T-cell (primary cell): ENCODE measurements at regions not wholly inside any gene's neighbourhood (a gene's known extent, or its start where the extent isn't known, plus 50 kb on each side); places are given as distances from the start of the nearest gene placed in this dataset.

Experiments used
- ATAC-seq, 4 experiments: fragments of 200-7000 bp in 3 of 4; fragments of 150-1000 bp in 1 of 4; cut with Tn5 transposase; replicated peaks in 1 of 4; 1 replicate in 3 of 4; 2 replicates in 1 of 4; pipeline ENCODE4 v1.10.0; 2021; ENCODE audit warnings: moderate library complexity in 3 of 4, mild to moderate bottlenecking in 2 of 4, moderate number of reproducible peaks in 1 of 4
- CTCF ChIA-PET, 2 donors: fragments of 300-600 bp; sonication (Branson Sonifier 250); formaldehyde crosslinking; loops; one replicate each; lab custom pipeline; 2022; ENCODE audit warnings: antibody characterized with exemption in 2 of 2; lab: Charles Lee
- POLR2A ChIA-PET, 2 donors: fragments of 300-600 bp; sonication (Branson Sonifier 250); formaldehyde crosslinking; loops; one replicate each; lab custom pipeline; 2022; ENCODE audit warnings: antibody characterized with exemption in 2 of 2; lab: Charles Lee
- DNase-seq, 35 experiments: peaks; one replicate each; pipeline versions ENCODE4 v3.0.0 to v3.0.0-alpha.2; 2013 to 2023
- H3K27ac ChIP-seq: one replicate; pipeline ENCODE4 v1.5.1; 2013; ENCODE audit warnings: low read length
- H3K27me3 ChIP-seq, 2 experiments: replicated peaks in 1 of 2; 1 replicate in 1 of 2; 2 replicates in 1 of 2; pipeline versions ENCODE4 v1.6.1 to v1.7.0; 2013; ENCODE audit warnings: low read length in 1 of 2, mixed read lengths in 1 of 2; ENCODE audit not compliant: control insufficient read depth in 2 of 2, insufficient read depth in 2 of 2; ENCODE audit errors: extremely low read depth in 1 of 2
- H3K36me3 ChIP-seq, 2 donors: 1 replicate in 1 of 2; 2 replicates in 1 of 2; pipeline versions ENCODE4 v1.6.1 to v1.7.0; 2013; ENCODE audit warnings: low read length in 1 of 2; ENCODE audit not compliant: control insufficient read depth in 2 of 2, insufficient read depth in 1 of 2; ENCODE audit errors: extremely low read depth in 1 of 2
- H3K4me1 ChIP-seq, 2 experiments: 1 replicate in 1 of 2; 2 replicates in 1 of 2; pipeline versions ENCODE4 v1.6.1 to v1.7.0; 2013; ENCODE audit warnings: low read length in 2 of 2, mixed read lengths in 1 of 2; ENCODE audit not compliant: insufficient read depth in 2 of 2, control insufficient read depth in 1 of 2; ENCODE audit errors: extremely low read depth in 1 of 2
- H3K4me3 ChIP-seq, 2 donors: 1 replicate in 1 of 2; 2 replicates in 1 of 2; pipeline versions ENCODE4 v1.5.1 to v1.7.0; 2013; ENCODE audit warnings: mild to moderate bottlenecking in 2 of 2, low read length in 1 of 2, moderate library complexity in 1 of 2; ENCODE audit not compliant: control insufficient read depth in 1 of 2; ENCODE audit errors: extremely low read depth in 1 of 2
- H3K9me3 ChIP-seq: 2 replicates; pipeline ENCODE4 v1.7.0; 2013
- H3K27ac Mint-ChIP-seq, 2 donors: one replicate each; pipeline ENCODE4 v1.8.0; 2020 to 2021; ENCODE audit warnings: mild to moderate bottlenecking in 2 of 2, mixed read lengths in 2 of 2
- H3K27me3 Mint-ChIP-seq, 2 donors: one replicate each; pipeline ENCODE4 v1.8.0; 2021 to 2022; ENCODE audit warnings: mixed read lengths in 2 of 2
- H3K36me3 Mint-ChIP-seq: one replicate; pipeline ENCODE4 v1.8.0; 2021; ENCODE audit warnings: mixed read lengths
- H3K4me1 Mint-ChIP-seq, 3 donors: one replicate each; pipeline ENCODE4 v1.8.0; 2020 to 2022; ENCODE audit warnings: mixed read lengths in 3 of 3, mild to moderate bottlenecking in 1 of 3
- H3K4me3 Mint-ChIP-seq, 3 donors: one replicate each; pipeline ENCODE4 v1.8.0; 2020 to 2022; ENCODE audit warnings: mild to moderate bottlenecking in 3 of 3, mixed read lengths in 3 of 3, moderate library complexity in 3 of 3
- H3K9me3 Mint-ChIP-seq, 3 donors: one replicate each; pipeline ENCODE4 v1.8.0; 2020 to 2022; ENCODE audit warnings: mixed read lengths in 3 of 3
- WGBS: methylation state at CpG from one replicate; pipeline ENCODE4 v1.1.5; 2013; ENCODE audit warnings: missing lambda C conversion rate; ENCODE audit not compliant: insufficient coverage; 5-methylcytosine and 5-hydroxymethylcytosine counted together

- no CpG with 5 or more reads among the region's 1 CpG for WGBS
- CTCF ChIA-PET = no interaction called here
- Mint-ChIP-seq H3K9me3 (no peaks in the 10 kb centered on the region), H3K36me3 (no peaks in the 10 kb centered on the region), H3K4me3 (no peak overlapping the region), H3K4me1 (no peaks in the 10 kb centered on the region), H3K27me3 (no peaks in the 10 kb centered on the region), H3K27ac (no peak overlapping the region)
- DNase-seq = no peak
- no peaks in the 10 kb centered on the region for H3K36me3 ChIP-seq
- no peaks in the 10 kb centered on the region for H3K9me3 ChIP-seq
- ATAC-seq = no peak
- no peak overlapping the region for H3K4me3 ChIP-seq
- POLR2A ChIA-PET = no interaction called here
- no peak overlapping the region for H3K27ac ChIP-seq
- no peaks in the 10 kb centered on the region for H3K4me1 ChIP-seq
- no peaks in the 10 kb centered on the region for H3K27me3 ChIP-seq
Measured at GRCh38 chr2:15830937-15831549, 109.3 kb upstream of the MYCN start.

DNA sequence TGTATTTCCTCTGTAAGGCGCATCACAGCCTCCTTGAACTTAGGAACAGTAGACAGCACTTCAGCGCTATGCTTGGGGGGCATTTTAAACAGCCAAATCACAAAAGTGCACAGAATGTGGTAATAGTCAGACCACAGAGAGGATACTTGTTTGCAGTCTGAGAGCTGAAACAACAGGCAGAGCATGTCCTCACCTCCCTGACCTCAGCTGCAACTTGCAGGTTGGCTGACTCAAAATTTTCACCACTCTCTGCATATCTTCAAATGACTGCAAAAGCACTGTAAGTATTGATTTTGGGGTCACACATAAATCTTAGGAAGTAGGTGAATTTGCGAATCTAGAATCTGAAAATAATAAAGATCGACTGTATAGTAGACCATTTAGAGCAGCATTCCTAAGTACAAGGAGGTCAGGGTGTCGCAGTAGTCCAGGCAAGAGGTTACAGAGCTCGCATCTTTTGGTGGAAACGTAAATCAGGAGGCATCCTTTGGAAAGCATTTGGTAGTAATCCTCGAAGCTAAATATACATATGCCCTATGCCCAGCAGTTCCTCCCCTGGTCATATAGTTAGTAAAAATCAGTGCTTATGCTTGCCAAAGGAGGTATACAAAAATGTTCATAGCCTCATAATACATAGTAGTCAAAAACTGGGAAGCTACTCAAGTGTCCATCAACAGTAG, 108.2 kb upstream of the MYCN start:
- Histone ChIP-seq H3K27ac (no peak overlapping the region), H3K9me3 (no peaks in the 10 kb centered on the region), H3K27me3 (no peaks in the 10 kb centered on the region), H3K36me3 (no peaks in the 10 kb centered on the region), H3K4me3 (no peak overlapping the region), H3K4me1 (no peaks in the 10 kb centered on the region)
- H3K27me3 Mint-ChIP-seq = no peaks in the 10 kb centered on the region
- no peaks in the 10 kb centered on the region for H3K9me3 Mint-ChIP-seq
- ATAC-seq (no peak), DNase-seq (no peak)
- WGBS = 91% methylated on average over 5 of the region's 8 CpGs
- no peaks in the 10 kb centered on the region for H3K36me3 Mint-ChIP-seq
- H3K4me3 Mint-ChIP-seq = no peak overlapping the region
- ChIA-PET POLR2A (no interaction called here), CTCF (no interaction called here)
- H3K4me1 Mint-ChIP-seq = no peaks in the 10 kb centered on the region
- no peak overlapping the region for H3K27ac Mint-ChIP-seq

- Mint-ChIP-seq H3K36me3 (no peaks in the 10 kb centered on the region), H3K27me3 (no peaks in the 10 kb centered on the region), H3K4me1 (no peaks in the 10 kb centered on the region), H3K9me3 (no peaks in the 10 kb centered on the region), H3K27ac (no peak overlapping the region), H3K4me3 (no peak overlapping the region)
- ChIA-PET POLR2A (no interaction called here), CTCF (no interaction called here)
- DNase-seq (no peak), ATAC-seq (no peak)
- Histone ChIP-seq H3K9me3 (no peaks in the 10 kb centered on the region), H3K4me3 (no peak overlapping the region), H3K36me3 (no peaks in the 10 kb centered on the region), H3K27me3 (no peaks in the 10 kb centered on the region), H3K4me1 (no peaks in the 10 kb centered on the region), H3K27ac (no peak overlapping the region)
- WGBS = 40% methylated on average over 1 of the region's 9 CpGs
Measured at GRCh38 chr2:15832849-15833680, 107.3 kb upstream of the MYCN start.

DNA sequence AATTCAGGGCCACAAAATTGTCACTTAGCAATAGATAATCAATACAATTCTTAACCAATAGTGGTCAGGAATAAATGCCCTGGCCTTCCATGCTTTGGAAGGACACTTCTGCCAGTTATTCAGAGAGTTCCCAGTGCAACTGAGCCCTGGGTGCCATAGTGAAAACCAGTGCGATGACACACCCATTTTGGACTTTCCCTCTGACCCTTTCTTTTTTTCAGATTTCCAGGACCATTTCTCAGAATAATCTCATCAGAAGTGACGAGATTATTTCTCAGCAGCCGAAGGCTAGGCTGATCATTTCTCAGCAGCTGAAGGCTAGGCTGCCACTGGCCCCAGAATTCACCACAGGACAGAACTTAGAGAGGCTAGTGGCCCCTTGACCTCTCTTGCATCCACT, 106.6 kb upstream of the MYCN start:
- Mint-ChIP-seq H3K36me3 (no peaks in the 10 kb centered on the region), H3K9me3 (no peaks in the 10 kb centered on the region), H3K4me3 (no peak overlapping the region), H3K27me3 (no peaks in the 10 kb centered on the region), H3K27ac (no peak overlapping the region), H3K4me1 (no peaks in the 10 kb centered on the region)
- Histone ChIP-seq H3K9me3 (no peaks in the 10 kb centered on the region), H3K36me3 (no peaks in the 10 kb centered on the region), H3K4me1 (no peaks in the 10 kb centered on the region), H3K27me3 (no peaks in the 10 kb centered on the region), H3K4me3 (no peak overlapping the region), H3K27ac (no peak overlapping the region)
- ATAC-seq (no peak), DNase-seq (no peak)
- POLR2A ChIA-PET = no interaction called here
- WGBS = 83% methylated on average over 1 of the region's 3 CpGs
- CTCF ChIA-PET = no interaction called here

DNA sequence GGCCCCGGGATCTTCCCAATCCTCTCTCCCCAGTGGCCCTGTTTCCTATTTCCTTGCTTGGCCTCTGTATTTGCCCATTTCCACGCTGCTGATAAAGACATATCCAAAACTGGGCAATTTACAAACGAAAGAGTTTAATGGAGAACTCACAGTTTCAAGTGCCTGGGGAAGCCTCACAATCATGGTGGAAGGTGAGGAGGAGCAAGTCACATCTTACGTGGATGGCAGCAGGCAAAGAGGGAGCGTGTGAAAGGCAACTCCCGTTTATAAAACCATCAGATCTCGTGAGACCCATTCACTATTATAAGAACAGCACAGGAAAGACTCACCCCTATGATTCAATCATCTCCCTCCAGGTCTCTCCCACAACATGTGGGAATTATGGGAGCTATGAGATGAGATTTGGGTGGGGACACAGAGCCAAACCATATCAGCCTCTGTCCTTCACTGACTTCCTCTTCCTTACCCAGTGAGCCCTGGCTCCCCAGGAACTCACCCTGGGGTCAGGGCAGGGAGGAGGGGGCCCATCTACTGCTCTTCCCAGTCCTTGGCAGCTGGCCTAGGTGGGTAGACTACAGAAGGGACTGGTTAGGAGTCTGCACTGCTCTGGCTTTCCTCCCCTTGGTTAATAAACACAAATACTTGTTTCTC, 105.8 kb upstream of the MYCN start:
- Mint-ChIP-seq H3K27ac (no peak overlapping the region), H3K4me1 (no peaks in the 10 kb centered on the region), H3K36me3 (no peaks in the 10 kb centered on the region), H3K9me3 (no peaks in the 10 kb centered on the region), H3K27me3 (no peaks in the 10 kb centered on the region), H3K4me3 (no peak overlapping the region)
- Histone ChIP-seq H3K4me3 (no peak overlapping the region), H3K27me3 (no peaks in the 10 kb centered on the region), H3K4me1 (no peaks in the 10 kb centered on the region), H3K9me3 (no peaks in the 10 kb centered on the region), H3K36me3 (no peaks in the 10 kb centered on the region), H3K27ac (no peak overlapping the region)
- ChIA-PET POLR2A (no interaction called here), CTCF (no interaction called here)
- WGBS = 70% methylated on average over 3 of the region's 7 CpGs
- DNase-seq = no peak
- ATAC-seq = no peak

DNA sequence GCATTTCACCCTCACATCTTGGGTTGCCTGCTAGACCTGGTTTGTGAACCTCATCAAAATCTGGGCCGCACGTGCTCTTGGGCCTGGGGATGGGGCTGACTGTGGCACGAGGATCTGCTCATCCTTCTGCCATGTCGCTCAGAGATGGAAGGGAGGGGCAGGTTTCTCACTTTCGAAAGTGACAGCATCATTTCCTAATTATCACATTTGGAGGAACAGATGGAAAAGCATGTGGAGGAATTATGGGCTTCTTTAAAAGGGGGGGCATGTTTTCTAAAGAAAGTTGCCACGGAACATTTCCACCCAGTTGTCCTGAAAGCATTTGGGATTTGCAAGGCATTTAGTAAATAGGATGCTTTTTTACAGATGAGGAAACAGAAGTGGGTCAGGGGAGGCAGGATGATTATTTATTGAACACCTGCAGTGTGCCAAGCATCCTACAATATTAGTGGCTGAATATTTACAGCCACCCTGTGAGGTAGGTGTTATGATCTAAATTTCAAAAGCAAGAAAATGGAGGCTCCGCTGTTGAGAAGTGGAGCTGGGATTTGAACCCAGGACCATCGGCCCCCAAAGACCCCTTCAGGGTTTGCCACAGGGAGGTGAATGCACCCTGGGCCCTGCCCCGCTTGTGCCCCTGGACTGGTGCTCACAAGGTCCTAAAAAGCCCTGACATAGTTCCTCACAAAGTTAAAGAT, 104.2 kb upstream of the MYCN start:
- Histone ChIP-seq H3K4me1 (no peaks in the 10 kb centered on the region), H3K9me3 (no peaks in the 10 kb centered on the region), H3K4me3 (no peak overlapping the region), H3K36me3 (no peaks in the 10 kb centered on the region), H3K27me3 (no peaks in the 10 kb centered on the region), H3K27ac (no peak overlapping the region)
- Mint-ChIP-seq H3K9me3 (no peaks in the 10 kb centered on the region), H3K27me3 (no peaks in the 10 kb centered on the region), H3K4me3 (no peak overlapping the region), H3K4me1 (no peaks in the 10 kb centered on the region), H3K27ac (no peak overlapping the region), H3K36me3 (no peaks in the 10 kb centered on the region)
- 81% methylated on average over 3 of the region's 9 CpGs for WGBS
- POLR2A ChIA-PET = no interaction called here
- no peak for DNase-seq
- no peak for ATAC-seq
- CTCF ChIA-PET = interaction anchor here in 1 of 2 donors (0.5 kb wide), 1 partner anchor 1248 kb away, joined by 4 read pairs; no protein-coding TSS in a partner anchor
